ENCODE measurements at regions not wholly inside any gene's neighbourhood (a gene's known extent, or its start where the extent isn't known, plus 50 kb on each side); places are given as distances from the start of the nearest gene placed in this dataset.
A peak's percentile ranks its signal among the peaks of the same experiment; 100 is the strongest.

GRCh38 chr20:4600308-4601014, 85.8 kb upstream of the PRNP start:
- no peak for ATAC-seq

GRCh38 chr20:4597215-4597614, 89.0 kb upstream of the PRNP start:
- no peak for ATAC-seq

- no peak for ATAC-seq
Measured at GRCh38 chr20:4593149-4593525, 93.1 kb upstream of the PRNP start.

- peak; percentile 50 for ATAC-seq
Measured at GRCh38 chr20:4592316-4593148, 93.7 kb upstream of the PRNP start.

- no peak for ATAC-seq
Measured at GRCh38 chr20:4591975-4592315, 94.3 kb upstream of the PRNP start.

GRCh38 chr20:4585758-4586157, 100.5 kb upstream of the PRNP start:
- no peak for ATAC-seq

- ATAC-seq: peak; percentile 48
Measured at GRCh38 chr20:4585104-4585753, 101.0 kb upstream of the PRNP start.

- no peak for ATAC-seq
Measured at GRCh38 chr20:4584510-4584909, 101.7 kb upstream of the PRNP start.

GRCh38 chr20:4581838-4582237, 104.4 kb upstream of the PRNP start:
- no peak for ATAC-seq

GRCh38 chr20:4578375-4578774, 107.9 kb upstream of the PRNP start:
- ATAC-seq: no peak

- ATAC-seq: no peak
Measured at GRCh38 chr20:4574356-4574690, 111.9 kb upstream of the PRNP start.

- no peak for ATAC-seq
Measured at GRCh38 chr20:4573564-4574355, 112.5 kb upstream of the PRNP start.

GRCh38 chr20:4571759-4572531, 114.3 kb upstream of the PRNP start:
- no peak for ATAC-seq

GRCh38 chr20:4569865-4570264, 116.4 kb upstream of the PRNP start:
- no peak for ATAC-seq

- ATAC-seq: no peak
Measured at GRCh38 chr20:4569092-4569491, 117.2 kb upstream of the PRNP start.

GRCh38 chr20:4568361-4568959, 117.8 kb upstream of the PRNP start:
- ATAC-seq: no peak

GRCh38 chr20:4567170-4567569, 119.1 kb upstream of the PRNP start:
- no peak for ATAC-seq

GRCh38 chr20:4563534-4563933, 122.7 kb upstream of the PRNP start:
- ATAC-seq: peak; percentile 72

GRCh38 chr20:4563031-4563430, 123.2 kb upstream of the PRNP start:
- ATAC-seq: no peak

GRCh38 chr20:4560667-4561066, 125.6 kb upstream of the PRNP start:
- ATAC-seq: no peak

GRCh38 chr20:4559906-4560305, 126.3 kb upstream of the PRNP start:
- no peak for ATAC-seq

- no peak for ATAC-seq
Measured at GRCh38 chr20:4559106-4559505, 127.2 kb upstream of the PRNP start.

Data from esophagus mucosa (tissue), 1 donor.